ENCODE measurements at regions not wholly inside any gene's neighbourhood (a gene's known extent, or its start where the extent isn't known, plus 50 kb on each side); places are given as distances from the start of the nearest gene placed in this dataset.
A peak's percentile ranks its signal among the peaks of the same experiment; 100 is the strongest.
"Not testable (repeated sequence)": the region's sequence is repeated elsewhere in the genome, so short reads cannot be mapped to it uniquely, and the experiment has no call there.

DNA sequence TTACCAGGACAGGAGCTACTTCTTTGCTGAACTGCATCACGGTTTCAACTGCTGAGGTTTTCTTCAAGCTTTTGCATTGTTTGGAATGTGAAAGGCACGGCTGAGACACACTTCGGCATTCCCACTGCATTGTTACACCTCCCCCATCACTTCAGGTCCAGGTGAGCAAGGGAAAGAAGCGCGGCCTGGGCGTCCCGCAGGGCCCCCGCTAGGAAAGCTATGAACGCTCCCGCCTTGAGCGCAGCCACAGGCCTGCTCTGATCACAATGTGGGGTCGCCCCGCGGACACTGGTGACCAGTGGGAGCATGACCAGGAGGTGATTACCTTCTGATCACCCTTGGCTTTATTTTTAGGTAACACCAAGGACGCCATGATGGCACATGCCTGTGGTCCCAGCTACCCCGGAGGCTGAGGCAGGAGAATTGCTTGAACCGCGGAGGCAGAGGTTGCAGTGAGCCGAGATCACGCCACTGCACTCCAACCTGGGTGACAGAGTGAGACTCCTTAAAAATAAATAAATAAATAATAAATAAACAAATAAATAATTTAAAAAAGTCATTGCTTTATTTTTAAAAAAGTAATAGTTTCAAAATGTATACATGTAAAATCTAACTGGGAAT, 82.2 kb upstream of the ANTXRL start:
- DNase-seq = not testable (repeated sequence)

DNA sequence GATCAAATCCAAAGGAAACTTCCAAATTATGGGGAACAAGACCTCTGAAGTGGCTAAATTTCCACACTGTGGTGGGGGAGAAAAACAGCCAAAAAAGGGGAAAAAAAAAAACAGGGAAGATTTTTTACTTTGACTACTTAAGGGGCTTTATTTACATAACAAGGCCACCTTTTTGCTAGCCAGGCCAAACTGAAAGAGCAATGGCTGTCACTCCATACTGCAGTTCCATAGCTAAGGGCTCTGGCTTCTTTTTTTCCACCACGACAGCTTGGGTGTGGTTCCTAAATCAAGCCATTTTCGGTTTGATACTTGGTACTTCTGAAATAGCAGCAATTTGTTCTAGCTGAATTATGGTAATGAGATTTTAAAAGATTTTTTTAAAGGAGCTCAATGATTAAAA, 76.4 kb upstream of the ANTXRL start:
- not testable (repeated sequence) for DNase-seq

DNA sequence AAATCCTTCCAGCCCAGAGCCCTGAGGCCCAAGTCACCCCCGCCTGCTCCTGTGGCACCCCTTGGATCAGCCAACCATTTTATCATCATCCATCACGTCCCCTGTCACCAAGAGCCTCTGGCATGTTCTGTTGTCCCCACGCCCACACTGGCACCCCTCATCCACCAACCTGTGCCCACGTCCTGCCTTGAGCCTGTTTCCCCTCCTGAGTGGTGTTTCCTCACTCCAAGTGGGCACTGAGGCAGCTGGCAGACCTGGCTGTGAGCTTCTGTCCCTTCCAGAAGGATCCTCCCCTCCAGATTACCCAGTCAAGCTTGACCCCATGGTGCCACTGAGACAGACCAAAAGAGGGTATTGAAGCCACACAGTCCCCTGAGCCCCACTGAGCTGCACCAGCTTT, 71.4 kb upstream of the ANTXRL start:
- no peak for DNase-seq

DNA sequence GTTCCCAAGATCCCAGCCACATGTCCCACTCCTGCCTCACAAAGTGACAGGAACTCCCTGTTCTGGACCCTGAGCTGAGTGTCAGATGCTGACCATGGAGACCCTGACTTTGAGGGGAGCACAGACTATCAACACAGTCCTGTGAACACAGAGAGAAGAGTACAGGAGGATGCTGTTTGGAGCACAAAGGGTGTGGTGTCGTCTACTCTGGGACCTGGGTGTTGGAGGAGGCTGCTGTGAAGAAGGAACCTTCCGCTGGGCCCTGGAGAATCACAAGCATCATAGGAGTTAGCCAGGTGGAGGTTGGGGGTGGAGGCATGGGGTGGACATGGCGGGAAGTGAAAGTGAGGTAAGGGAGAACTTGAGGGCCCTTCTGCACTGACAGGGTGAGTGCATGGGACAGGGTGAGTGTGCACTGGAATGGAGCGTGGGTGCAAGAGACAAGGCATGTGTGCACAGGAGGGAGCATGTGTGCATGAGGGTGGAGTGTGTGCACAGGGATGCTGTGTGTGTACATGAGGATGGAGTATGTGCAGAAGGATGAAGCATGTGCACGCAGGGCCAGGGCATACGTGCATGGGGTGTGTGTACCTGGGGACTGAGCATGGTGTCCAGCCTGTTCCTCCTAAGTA, 70.7 kb upstream of the ANTXRL start:
- DNase-seq = no peak

DNA sequence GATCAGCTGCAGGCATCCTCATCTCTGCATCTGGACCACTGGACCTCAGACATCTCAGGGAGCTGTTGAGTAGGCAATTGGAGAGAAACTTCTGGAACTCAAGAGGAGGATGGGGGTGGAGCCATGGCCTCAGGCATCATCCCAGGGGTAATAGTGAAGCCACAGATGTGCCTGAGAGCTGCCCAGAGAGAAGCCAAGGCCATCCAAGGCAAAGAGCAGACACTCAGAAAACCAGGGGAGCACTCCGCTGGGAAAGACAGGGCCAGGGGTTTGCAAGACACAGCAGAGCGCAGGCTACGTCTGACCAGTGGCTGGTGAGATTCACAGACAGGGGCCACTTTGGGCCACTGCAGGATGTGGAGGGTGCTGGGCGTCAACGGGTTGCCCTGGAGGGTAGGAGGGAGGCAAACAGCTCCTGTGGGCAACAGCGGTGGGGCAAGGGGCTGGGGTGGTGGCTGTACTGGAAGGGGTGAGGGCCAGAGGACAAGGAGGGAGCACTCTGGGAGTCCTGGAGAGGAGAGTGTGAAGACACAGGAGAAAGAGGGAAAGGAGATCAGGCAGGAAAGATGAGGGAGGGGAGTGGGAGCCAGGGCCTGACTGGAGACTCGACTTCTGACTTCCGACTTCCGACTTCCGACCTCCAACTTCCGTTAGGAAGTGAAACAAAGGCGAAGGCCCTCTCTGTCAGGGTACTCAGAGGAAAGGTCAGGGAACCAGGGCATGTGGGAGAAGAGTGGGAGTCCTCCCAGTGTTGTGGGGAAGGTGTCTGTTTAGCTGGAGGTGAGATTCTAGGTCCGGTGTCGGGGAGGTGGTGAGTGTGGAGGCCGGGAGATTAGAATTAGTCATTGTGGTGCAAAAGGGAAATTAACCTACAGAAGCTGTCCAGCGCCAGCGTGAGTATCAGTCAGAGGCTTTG, 69.7 kb upstream of the ANTXRL start:
- no peak for DNase-seq

DNA sequence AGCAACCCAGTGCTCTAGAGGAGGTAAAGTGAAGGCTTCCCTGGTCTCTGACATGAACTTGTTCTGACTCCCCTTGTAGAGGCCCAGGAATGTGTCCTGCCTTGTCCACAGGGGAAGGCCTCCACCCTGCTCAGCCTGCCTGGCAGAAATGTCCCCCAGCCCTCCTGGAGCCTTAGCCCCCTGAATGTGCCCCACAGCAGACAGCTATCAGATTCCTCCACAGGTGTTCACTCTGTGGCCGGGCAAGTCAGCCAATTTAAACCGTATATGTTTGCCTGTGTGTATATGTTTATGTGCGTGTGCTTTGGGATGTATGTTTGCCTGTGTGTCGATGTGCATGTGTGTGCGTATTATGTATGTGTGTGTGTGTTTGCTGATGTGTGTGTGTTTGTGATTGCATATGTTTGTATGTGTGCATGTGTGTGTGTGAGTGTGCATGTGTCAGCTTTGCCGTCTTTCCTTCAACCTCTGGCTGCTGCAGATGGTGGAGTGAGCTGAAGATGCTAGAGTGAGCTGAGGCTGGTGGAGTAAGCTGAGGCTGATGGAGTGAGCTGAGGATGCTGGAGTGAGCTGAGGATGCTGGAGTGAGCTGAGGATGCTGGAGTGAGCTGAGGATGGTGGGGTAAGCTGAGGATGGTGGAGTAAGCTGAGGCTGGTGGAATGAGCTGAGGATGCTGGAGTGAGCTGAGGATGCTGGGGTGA, 68.9 kb upstream of the ANTXRL start:
- no peak for DNase-seq

DNA sequence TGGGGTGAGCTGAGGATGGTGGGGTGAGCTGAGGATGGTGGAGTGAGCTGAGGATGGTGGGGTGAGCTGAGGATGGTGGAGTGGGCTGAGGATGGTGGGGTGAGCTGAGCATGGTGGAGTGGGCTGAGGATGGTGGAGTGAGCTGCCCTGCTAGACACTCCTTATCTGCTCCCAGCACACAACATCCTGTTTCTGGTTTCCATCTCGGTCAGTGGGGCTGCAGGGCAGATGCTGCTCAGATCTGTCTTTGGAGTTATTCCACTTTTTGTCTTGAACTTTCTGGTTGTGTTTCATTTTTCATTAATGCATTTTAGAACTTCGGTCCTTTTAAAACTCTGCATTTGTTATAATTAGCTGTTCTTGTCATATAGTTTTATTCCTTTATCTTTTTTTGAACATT, 67.9 kb upstream of the ANTXRL start:
- DNase-seq = no peak

DNA sequence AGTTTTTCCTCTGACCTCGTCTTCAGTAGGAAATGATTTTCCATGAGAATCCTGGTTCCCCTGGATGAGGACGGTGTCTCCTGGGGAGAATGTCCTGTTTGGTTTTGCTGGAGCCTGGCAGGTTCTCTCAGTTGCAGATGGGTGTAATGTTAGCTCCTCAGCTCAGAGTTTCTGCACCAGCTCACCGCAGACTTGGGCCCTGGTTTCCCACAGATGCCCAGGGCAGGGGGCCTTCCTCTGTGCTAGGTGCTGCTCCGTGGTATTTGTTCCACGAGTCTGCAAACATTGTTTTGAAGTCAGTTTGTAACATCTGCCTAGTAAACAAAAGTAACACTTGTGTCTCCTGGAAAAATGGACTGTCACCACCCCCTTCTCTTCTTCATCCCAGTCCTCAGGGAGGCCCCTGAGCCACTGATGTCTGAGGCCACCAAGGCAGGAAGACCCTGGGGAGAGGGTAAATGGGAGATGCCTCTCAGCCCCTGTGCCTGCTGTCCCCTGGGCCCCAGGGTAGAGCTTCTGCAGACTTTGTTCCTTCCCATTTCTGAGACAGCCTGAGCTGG, 67.3 kb upstream of the ANTXRL start:
- DNase-seq = not testable (repeated sequence)

DNA sequence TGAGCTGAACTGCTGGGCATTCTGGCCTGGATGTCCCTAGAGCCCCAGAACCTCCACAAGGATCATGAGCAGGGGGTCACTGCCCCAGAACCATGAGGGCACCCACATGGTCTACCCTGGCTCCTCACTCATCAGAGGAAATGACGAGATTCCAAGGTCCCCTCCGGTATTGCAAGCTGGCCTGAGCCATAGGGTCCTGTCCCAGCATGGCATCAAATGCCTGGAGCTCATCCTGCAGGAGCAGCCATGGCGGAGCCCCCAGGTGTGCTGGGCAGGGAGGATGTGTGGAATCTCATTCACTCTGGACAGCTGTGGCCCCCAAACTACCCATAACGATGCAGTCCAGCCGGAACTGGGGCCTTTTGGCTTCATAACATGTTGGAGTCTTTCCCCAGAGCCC, 66.6 kb upstream of the ANTXRL start:
- no peak for DNase-seq

DNA sequence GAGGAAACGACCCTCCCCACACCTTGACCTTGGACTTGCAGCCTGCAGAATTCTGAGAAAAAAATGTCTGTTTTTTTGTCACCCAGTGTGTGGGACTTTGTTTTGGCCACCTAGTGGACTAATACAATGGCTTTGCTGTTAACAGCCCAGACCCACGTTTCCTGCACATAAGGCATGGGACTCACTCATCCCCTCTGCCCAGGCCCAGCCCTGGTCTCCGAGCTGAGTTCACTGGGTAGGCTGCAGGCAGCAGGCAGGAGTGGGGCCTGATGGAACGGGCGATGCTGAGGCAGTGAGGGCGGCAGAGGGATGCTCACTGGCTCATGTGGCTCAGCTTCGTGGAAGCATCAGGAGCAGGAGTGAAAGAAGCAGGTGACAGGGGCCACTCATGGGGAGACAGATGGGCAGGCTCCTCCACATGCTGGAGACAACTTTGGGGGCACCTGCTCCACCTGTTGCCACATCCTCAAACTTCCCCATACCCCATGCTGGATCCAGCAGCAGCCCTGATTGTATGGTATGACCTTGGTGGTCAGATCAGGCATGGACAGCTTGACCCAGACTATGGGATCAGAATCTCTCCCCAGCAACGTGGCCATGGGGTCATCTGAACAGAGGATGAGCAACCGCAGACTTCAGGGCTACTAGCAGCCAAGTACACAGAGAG, 65.8 kb upstream of the ANTXRL start:
- no peak for DNase-seq

DNA sequence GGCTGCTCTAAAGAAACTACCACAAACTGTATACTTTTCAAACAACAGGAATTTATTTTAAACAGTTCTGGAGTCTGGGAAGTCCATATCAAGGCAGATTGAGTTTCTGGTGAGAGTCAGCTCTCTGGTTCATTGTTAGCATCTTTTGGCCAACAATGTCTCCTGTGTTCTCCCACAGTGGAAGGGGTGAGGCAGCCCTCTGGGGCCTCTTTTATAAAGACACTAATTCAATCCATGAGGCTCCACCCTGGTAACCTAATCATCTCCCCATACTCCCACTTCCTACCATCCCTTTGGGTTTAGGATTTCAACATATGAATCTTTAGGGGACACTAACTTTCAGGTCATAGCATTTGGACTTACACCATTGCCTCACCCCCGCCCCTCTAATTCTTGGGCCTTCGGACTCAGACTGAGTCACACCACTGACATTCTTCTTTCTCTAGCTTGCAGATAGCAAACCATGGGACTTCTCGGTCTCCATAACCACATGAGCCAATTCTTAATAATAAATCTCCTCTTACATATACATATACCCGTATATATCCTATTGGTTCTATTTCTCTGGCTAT, 64.3 kb upstream of the ANTXRL start:
- no peak for DNase-seq

DNA sequence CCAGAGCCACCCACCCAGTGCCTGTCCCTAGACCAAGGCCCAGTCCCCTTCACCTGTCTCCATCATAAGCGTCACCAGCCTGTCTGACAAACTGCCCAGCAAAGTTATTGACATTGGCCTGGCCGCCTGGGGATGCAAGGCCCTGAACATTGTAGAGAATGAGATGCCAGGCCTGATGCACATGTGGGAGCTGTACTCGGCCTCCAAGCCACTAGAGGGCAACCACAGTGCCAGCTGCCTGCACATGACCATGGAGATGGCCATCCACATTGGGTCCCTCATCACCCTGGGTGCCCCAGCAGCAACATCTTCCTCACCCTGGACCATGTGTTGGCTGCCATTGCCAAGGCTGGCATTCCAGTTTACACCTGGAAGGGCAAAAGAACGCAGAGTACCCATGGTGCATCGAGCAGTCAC, 63.7 kb upstream of the ANTXRL start:
- DNase-seq = no peak

DNA sequence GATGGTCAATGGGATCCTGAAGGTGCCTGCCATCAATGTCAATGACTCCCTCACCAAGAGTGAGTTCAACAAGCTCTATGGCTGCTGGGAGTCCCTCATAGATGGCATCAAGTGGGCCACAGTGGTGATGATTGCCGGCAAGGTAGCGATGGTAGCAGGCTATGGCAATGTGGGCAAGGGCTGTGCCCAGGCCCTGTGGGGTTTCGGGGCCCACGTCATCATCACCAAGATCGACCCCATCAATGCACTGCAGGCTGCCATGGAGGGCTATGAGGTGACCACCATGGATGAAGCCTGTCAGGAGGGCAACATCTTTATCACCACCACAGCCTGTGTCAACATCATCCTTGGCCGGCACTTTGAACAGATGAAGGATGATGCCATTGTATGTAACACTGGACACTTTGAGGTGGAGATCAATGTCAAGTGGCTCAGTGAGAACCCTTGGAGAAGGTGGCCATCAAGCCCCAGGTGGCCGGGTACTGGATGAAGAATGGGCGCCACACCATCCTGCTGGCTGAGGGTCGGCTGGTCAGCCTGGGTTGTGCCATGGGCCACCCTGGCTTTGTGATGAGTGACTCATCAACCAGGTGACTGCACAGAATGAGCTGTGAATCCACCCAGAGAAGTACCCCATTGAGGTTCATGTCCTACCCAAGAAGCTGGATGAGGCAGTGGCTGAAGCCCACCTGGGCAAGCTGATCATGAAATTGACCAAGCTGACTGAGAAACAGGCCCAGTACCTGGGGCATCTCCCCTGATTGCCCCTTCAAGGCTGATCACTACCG, 63.0 kb upstream of the ANTXRL start:
- DNase-seq = no peak

DNA sequence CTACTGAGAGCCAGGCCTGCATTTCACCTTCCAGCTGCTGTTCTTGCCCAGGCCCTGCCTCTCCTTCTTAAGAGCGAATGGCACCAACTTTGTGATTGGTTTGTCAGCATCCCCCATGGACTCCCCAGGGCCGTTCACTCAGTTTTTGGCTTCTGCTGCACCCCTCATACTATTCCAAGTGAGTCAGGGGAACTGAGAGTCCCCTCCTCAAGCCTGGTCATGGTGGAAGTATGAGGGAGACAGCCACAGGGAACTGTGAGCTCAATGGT, 62.4 kb upstream of the ANTXRL start:
- DNase-seq = no peak

DNA sequence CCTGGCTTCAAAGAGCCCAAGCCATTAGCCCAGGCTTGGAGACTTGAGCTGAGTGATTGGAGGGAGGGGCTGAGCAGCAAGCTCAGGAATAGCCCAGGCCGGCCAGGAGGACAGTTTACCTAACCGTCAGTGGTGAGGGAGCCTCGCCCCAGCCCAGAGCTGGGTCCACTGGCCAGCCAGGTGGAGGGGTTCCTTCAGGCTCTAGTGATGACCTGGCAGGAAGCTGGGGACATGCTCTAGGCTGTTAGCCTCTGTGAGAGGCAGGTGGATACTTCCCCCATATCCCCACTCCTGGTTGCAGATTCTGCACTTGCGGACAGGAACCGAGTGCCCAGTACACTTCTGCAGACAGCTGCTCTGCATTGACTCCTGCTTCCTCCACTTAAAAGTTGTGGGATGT, 61.2 kb upstream of the ANTXRL start:
- DNase-seq = no peak

DNA sequence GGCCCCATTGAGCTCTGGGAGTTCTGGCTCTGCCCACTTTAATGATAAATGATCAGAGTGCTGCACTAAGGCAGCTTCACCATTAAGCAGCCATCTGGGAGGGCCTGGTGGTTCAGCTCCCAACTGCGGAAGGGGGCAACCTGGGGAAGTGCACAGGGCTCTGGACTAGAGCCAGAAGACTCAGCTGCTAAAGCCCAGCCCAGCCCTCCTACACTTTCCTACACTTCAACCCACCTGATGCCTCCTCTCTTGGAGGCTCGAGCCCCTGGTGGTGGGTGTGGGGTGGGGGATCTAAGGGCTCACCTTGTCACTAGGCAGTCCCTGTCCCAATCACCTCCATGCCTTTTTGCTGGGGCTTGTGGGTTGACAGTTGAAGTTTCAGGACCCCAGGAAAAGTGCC, 60.6 kb upstream of the ANTXRL start:
- no peak for DNase-seq

DNA sequence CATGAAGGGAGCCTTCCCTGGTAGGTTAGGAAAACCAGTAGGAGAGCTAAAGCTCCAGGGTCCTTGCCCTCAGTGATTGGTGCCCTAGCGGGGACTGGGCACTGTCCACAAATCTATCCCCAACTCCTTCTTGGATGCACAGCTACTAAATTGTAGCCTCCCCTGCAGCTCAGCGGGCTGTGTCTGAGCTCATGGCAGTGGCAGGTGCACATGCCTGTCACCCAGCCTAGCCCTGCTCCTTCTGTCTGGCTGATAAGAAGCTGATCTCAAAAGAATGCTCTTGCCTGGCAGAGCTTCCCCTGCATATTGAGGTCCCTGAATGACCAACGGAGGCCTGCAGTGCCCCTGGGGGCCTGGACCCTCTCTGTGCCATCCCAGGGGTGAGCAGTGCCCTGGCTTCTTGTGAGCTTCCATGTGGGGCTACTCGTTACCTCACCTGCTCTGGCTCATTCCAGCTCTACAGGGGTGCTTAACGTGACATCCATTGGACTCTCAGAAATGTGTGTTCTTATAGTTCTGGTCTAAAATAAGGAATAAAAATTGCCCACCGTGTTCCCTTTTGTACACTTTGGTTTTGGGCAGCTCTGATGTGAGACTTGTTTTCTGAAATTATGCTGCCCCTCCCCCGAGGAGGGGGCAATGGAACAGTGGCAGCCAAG, 59.8 kb upstream of the ANTXRL start:
- no peak for DNase-seq

DNA sequence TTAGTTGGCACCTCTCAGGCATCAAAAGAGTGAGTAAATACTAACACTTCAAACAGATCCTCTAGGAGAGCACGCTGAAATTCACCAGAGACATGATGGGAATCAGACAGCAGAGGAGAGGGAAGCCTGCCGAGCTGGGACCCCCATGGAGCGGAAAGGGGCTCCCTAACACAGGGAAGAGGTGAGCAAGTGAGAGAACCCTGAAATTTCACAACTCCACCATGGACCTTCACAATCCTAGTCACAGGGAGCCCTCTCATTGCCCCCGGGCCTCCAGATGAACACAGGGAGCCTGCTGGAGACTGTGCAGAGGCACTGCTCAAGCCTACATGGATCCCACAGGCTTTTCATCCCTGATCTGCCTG, 59.2 kb upstream of the ANTXRL start:
- DNase-seq = no peak

DNA sequence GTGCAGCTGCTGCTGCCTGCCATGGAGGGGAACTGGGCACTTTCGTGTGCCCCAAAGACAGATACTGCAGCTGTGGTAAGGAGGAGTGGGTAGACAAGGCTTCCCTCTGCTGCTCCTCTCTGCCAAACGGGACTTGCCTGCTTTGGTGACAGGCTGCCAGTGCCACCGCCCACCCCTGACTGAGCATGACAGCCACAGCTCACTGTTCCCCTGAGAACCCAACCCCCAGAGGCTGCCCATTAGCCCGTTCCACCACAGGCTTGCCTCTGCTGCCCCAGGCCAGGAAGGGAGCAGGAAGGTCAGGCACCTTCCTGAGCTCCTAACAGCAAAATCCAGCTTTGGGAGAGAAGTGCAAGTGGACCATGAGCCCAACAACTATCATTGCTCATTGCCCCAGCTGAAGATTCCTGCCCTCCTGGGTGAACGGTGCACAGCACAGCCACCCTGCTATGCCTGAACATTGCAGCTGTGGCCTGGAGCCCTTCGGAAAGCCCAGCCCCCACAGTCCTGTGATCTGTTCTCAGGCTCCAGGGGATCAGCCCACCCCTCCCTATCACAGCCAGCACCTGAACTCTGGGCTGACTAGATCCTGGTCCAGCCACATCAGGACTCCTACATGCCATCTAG, 58.7 kb upstream of the ANTXRL start:
- DNase-seq = no peak

DNA sequence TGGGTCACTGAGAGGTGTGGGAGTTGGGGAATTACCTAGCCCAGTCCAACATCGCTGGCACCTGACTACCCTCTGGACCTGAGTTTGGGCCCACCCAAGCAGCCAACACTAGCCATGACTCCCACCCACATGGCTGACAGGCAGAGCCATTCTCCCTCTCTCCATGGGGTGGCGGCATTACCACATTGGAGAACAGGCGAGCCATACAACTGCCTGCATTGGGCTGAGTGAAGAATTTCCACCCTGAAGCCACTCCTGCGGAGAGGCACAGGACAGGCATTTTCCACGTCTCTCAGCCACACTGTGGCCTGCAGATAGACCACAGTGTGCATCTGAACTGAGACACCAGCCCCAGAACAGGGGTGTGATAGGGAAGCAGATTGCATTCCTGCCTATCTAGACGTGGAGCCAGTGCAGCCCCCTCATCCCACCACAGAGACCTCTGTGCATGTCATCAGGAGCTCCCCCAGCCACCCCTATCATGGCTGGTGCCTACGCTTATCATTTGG, 58.2 kb upstream of the ANTXRL start:
- DNase-seq = peak in 11 of 14 donors; percentile 14 to 76 (median 46)

Measured in C1 segment of cervical spinal cord (tissue), 14 donors.